ENCODE measurements at regions not wholly inside any gene's neighbourhood (a gene's known extent, or its start where the extent isn't known, plus 50 kb on each side); places are given as distances from the start of the nearest gene placed in this dataset.

- 0% methylated on average over 7 of the region's 7 CpGs for WGBS (ENCODE audit: insufficient coverage, low coverage, missing lambda C conversion rate)
These were observed 782.8 kb downstream of the PLCL1 start for GRCh38 chr2:198587240-198587639.

More at GRCh38 chr2:198587240-198587639, 782.8 kb downstream of the PLCL1 start:
- DNase-seq (ENCODE audit: extremely low read depth in 1 of 4, low spot score in 3 of 4) (no peak), FAIRE-seq (no peak), ATAC-seq (no peak)
- intact Hi-C loops (cut with micrococcal nuclease) (no loop called here), in situ Hi-C loops (cut with MboI) (no loop called here)
- H3K9ac ChIP-seq (ENCODE audit: insufficient read depth in 1 of 2, low read depth in 2 of 2, low read length in 2 of 2), result no peak overlapping the region
- H3K36me3 ChIP-seq (ENCODE audit: control insufficient read depth, insufficient read depth, low read length), result no peaks in the 10 kb centered on the region
- TF ChIP-seq BRD4 (IDR thresholded peaks at IDR 0.05) (no peak), MNT (conservative IDR thresholded peaks at IDR 0.05) (no peak), AFF1 (IDR thresholded peaks at IDR 0.05; ENCODE audit: low read depth in 1 of 2, partially characterized antibody in 2 of 2) (no peak), HNRNPH1 (optimal IDR thresholded peaks at IDR 0.05; ENCODE audit: low read depth, low read length) (no peak), RBFOX2 (IDR thresholded peaks at IDR 0.05; ENCODE audit: low read depth, low read length) (no peak), CHD4 (IDR thresholded peaks at IDR 0.05; ENCODE audit: insufficient read depth, insufficient replicate concordance, low read depth, low read length, poor library complexity, severe bottlenecking) (no peak), DNMT1 (IDR thresholded peaks at IDR 0.05) (no peak), TBP (optimal IDR thresholded peaks at IDR 0.05; ENCODE audit: low read depth, low read length) (no peak), NEUROD1 (IDR thresholded peaks at IDR 0.05; ENCODE audit: borderline replicate concordance, low read depth, low read length, partially characterized antibody) (no peak), HBP1 (CRISPR knock-in tag; IDR thresholded peaks at IDR 0.05) (no peak), ELF2 (CRISPR knock-in tag; IDR thresholded peaks at IDR 0.05) (no peak), ZNF143 (CRISPR knock-in tag; IDR thresholded peaks at IDR 0.05) (no peak), NCOA6 (IDR thresholded peaks at IDR 0.05) (no peak)
- H3K4me3 ChIP-seq, result no peak overlapping the region
- H3K9me1 ChIP-seq (ENCODE audit: control insufficient read depth, insufficient read depth, low read length), result no peaks in the 10 kb centered on the region
- ChIA-PET POLR2A (no interaction called here), CTCF (ENCODE audit: low intra/inter-chr PET ratio) (no interaction called here)
- no peaks in the 10 kb centered on the region for H4K20me1 ChIP-seq (replicated peaks; ENCODE audit: control insufficient read depth, insufficient read depth, low read length)
- H3K27me3 ChIP-seq (ENCODE audit: control insufficient read depth in 2 of 2, insufficient read depth in 2 of 2, low read length in 2 of 2), result no peaks in the 10 kb centered on the region
- no peaks in the 10 kb centered on the region for H3K79me2 ChIP-seq (ENCODE audit: control insufficient read depth, insufficient read depth, low read length)
- H3K27ac ChIP-seq (ENCODE audit: extremely low read depth, low read depth, low read length), result no peak overlapping the region
- H3K4me2 ChIP-seq (ENCODE audit: insufficient read depth, low read length), result no peak overlapping the region
- H3K4me1 ChIP-seq (replicated peaks in 1 of 2; ENCODE audit: control insufficient read depth in 2 of 2, insufficient read depth in 2 of 2, low read length in 2 of 2), result no peaks in the 10 kb centered on the region
- H2AFZ ChIP-seq (ENCODE audit: low read depth, low read length), result no peak overlapping the region
- no TSS peak for BruUV-seq (replicated peaks)
- H3K9me3 ChIP-seq (replicated peaks; ENCODE audit: control insufficient read depth, insufficient read depth, low read depth, low read length), result no peaks in the 10 kb centered on the region
